ENCODE measurements at regions not wholly inside any gene's neighbourhood (a gene's known extent, or its start where the extent isn't known, plus 50 kb on each side); places are given as distances from the start of the nearest gene placed in this dataset.

- in situ Hi-C loops (cut with HindIII; ENCODE audit: low sequenced_read_pairs): no loop called here
- DNase-seq (ENCODE audit: low spot score): no peak
These were observed 149.8 kb downstream of the SH3BGRL2 start for GRCh38 chr6:79780881-79781280.

- DNase-seq (ENCODE audit: low spot score): no peak
- in situ Hi-C loops (cut with HindIII; ENCODE audit: low sequenced_read_pairs): no loop called here
These were observed 147.7 kb downstream of the SH3BGRL2 start for GRCh38 chr6:79778816-79779215.

- peak; percentile 75 for DNase-seq (ENCODE audit: low spot score)
- in situ Hi-C loops (cut with HindIII; ENCODE audit: low sequenced_read_pairs): no loop called here
These were observed 146.8 kb downstream of the SH3BGRL2 start for GRCh38 chr6:79777713-79778579.

DNA sequence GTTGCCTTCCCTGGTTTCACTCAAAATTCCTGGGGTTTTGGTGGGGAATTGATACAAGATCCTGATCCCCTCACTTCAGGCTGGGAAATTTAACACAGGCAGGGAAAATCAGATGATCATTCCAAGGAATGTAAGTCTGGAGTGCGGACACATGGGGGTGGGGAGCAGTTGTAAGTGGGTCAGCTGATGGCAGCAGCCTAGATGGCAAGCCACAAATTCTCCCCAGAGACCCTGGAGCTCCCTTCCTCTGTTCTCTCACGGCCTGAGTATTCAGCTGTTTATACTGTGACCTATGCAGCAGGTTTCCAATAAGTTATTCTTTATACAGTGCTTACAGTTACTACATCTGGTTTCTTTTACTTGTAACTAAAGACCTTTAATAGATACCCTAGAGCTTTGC, 144.9 kb downstream of the SH3BGRL2 start:
- in situ Hi-C loops (cut with HindIII; ENCODE audit: low sequenced_read_pairs): no loop called here
- DNase-seq (ENCODE audit: low spot score): no peak

- no peak for DNase-seq (ENCODE audit: low spot score)
- in situ Hi-C loops (cut with HindIII; ENCODE audit: low sequenced_read_pairs): no loop called here
These were observed 144.1 kb downstream of the SH3BGRL2 start for GRCh38 chr6:79775222-79775621.

DNA sequence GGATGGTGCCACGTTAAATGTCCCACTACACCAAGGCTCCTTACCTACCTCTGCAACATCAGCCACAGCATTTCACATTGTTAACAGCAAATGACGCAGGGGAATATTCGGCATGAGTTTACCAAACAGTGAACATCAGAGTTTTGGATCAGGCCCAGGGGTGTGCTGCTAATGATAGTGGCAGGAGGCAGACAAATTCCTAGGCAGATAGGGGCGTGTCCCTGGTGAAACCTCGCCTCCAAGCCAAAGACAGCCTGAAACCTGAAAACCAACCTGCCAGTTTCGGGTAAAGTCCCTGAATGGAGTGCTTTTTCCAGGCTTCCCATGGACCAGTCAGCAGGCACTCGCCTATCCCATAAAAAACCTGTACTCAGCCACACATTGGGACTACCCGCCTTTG, 133.6 kb downstream of the SH3BGRL2 start:
- no peak for DNase-seq (ENCODE audit: low spot score)
- in situ Hi-C loops (cut with HindIII; ENCODE audit: low sequenced_read_pairs): no loop called here

GRCh38 chr6:79763301-79763700, 132.2 kb downstream of the SH3BGRL2 start:
- in situ Hi-C loops (cut with HindIII; ENCODE audit: low sequenced_read_pairs): no loop called here
- no peak for DNase-seq (ENCODE audit: low spot score)

DNA sequence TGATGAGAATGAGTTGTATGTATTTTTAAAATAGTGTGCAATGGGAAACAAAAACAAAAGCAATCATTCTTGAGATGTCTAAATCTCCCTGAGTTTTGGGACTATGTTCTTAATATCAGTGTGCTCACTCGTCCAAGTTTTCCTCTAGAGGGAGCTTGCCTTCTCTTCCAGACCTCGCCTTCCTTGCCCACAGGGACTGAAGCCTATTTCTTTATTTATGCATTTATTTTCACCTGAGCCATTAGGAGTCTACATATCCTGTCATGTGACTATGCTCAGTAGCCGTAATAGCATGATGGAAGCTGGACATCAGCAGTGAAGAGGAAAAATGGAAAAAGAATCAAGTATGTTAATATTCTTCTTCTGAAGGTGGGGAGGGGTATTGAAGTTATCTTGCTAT, 131.2 kb downstream of the SH3BGRL2 start:
- in situ Hi-C loops (cut with HindIII; ENCODE audit: low sequenced_read_pairs): no loop called here
- peak; percentile 40 for DNase-seq (ENCODE audit: low spot score)

- DNase-seq (ENCODE audit: low spot score): no peak
- in situ Hi-C loops (cut with HindIII; ENCODE audit: low sequenced_read_pairs): no loop called here
These were observed 125.4 kb downstream of the SH3BGRL2 start for GRCh38 chr6:79756496-79756895.

DNA sequence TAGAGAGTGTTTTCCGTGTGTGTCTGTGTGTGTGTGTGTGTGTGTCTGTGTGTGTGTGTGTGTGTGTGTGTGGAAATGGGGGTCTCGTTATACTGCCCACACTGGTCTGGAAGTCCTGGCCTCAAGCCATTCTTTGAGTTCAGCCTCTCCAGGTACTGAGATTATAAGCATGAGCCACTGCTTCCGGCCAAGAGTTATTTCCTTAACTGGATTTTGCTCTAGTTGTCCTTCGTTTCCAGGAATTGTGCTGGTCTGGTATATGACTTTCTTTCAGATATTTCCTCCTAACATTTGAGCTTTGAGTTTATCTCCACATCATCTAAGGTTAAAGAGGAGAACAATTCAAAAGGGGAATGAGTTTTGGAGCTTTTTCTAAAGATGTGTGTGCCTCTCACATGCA, 124.8 kb downstream of the SH3BGRL2 start:
- in situ Hi-C loops (cut with HindIII; ENCODE audit: low sequenced_read_pairs): no loop called here

More for the DNA sequence above, 124.8 kb downstream of the SH3BGRL2 start:
- DNase-seq (ENCODE audit: low spot score): no peak
